H9 (cell line): ENCODE measurements at regions not wholly inside any gene's neighbourhood (a gene's known extent, or its start where the extent isn't known, plus 50 kb on each side); places are given as distances from the start of the nearest gene placed in this dataset.

ENCODE experiments used
- DNase-seq: peaks from one replicate; pipeline ENCODE4 v3.0.0-alpha.2; 2017
- H2AFZ ChIP-seq: one replicate; pipeline ENCODE4 v1.6.1; 2013; ENCODE audit warnings: mild to moderate bottlenecking, low read length, control low read depth, moderate library complexity
- H2AK5ac ChIP-seq: 2 replicates; pipeline ENCODE4 v1.6.1; 2013; ENCODE audit warnings: low read length, control low read depth, mixed read lengths; ENCODE audit not compliant: insufficient read length
- H2BK120ac ChIP-seq: one replicate; pipeline ENCODE4 v1.6.1; 2013; ENCODE audit warnings: low read depth, mild to moderate bottlenecking, low read length, control low read depth, inconsistent platforms; ENCODE audit not compliant: poor library complexity, severe bottlenecking
- H2BK12ac ChIP-seq: 2 replicates; pipeline ENCODE4 v1.6.1; 2013; ENCODE audit warnings: low read length, control low read depth, mixed read lengths, low read depth; ENCODE audit not compliant: insufficient read length
- H2BK15ac ChIP-seq: 2 replicates; pipeline ENCODE4 v1.6.1; 2013; ENCODE audit warnings: low read depth, low read length, control low read depth
- H2BK20ac ChIP-seq: one replicate; pipeline ENCODE4 v1.6.1; 2013; ENCODE audit warnings: low read depth, mild to moderate bottlenecking, low read length, control low read depth, inconsistent platforms; ENCODE audit not compliant: poor library complexity, severe bottlenecking
- H2BK5ac ChIP-seq: 2 replicates; pipeline ENCODE4 v1.6.1; 2013; ENCODE audit warnings: low read length, control low read depth, mixed read lengths; ENCODE audit not compliant: insufficient read length
- H3K14ac ChIP-seq: 2 replicates; pipeline ENCODE4 v1.6.1; 2013; ENCODE audit warnings: low read length, control low read depth; ENCODE audit not compliant: insufficient read depth
- H3K18ac ChIP-seq: 2 replicates; pipeline ENCODE4 v1.6.1; 2013; ENCODE audit warnings: low read depth, mild to moderate bottlenecking, mixed read lengths, low read length, control low read depth; ENCODE audit not compliant: insufficient read length
- H3K23ac ChIP-seq: 2 replicates; pipeline ENCODE4 v1.6.1; 2013; ENCODE audit warnings: low read length, control low read depth, mixed read lengths, low read depth; ENCODE audit not compliant: insufficient read length
- H3K23me2 ChIP-seq: 2 replicates; pipeline ENCODE4 v1.6.1; 2013; ENCODE audit warnings: low read depth, mild to moderate bottlenecking, mixed read lengths, low read length, control low read depth; ENCODE audit not compliant: insufficient read length, poor library complexity, severe bottlenecking
- H3K27ac ChIP-seq: 2 replicates; pipeline ENCODE4 v1.5.1; 2013; ENCODE audit warnings: low read length, control low read depth, mixed read lengths, low read depth; ENCODE audit not compliant: insufficient read length
- H3K27me3 ChIP-seq: 2 replicates; pipeline ENCODE4 v1.6.1; 2013; ENCODE audit warnings: low read length, control low read depth, inconsistent platforms; ENCODE audit not compliant: insufficient read depth
- H3K4ac ChIP-seq: 2 replicates; pipeline ENCODE4 v1.6.1; 2013; ENCODE audit warnings: low read depth, mild to moderate bottlenecking, control low read depth, inconsistent platforms, low read length, moderate library complexity
- H3K4me1 ChIP-seq: 2 replicates; pipeline ENCODE4 v1.6.1; 2013; ENCODE audit warnings: low read length, control low read depth, inconsistent platforms; ENCODE audit not compliant: insufficient read depth
- H3K4me2 ChIP-seq: 2 replicates; pipeline ENCODE4 v1.6.1; 2013; ENCODE audit warnings: low read length, control low read depth, mixed read lengths; ENCODE audit not compliant: insufficient read length, insufficient read depth
- H3K56ac ChIP-seq: 2 replicates; pipeline ENCODE4 v1.6.1; 2013; ENCODE audit warnings: low read depth, mild to moderate bottlenecking, mixed read lengths, low read length, control low read depth; ENCODE audit not compliant: insufficient read length
- H3K79me1 ChIP-seq: 2 replicates; pipeline ENCODE4 v1.6.1; 2013; ENCODE audit warnings: low read depth, mild to moderate bottlenecking, moderate library complexity, low read length, control low read depth, inconsistent platforms; ENCODE audit not compliant: insufficient read depth, poor library complexity, severe bottlenecking
- H3K79me2 ChIP-seq: 2 replicates; pipeline ENCODE4 v1.6.1; 2013; ENCODE audit warnings: low read length, control low read depth, inconsistent platforms; ENCODE audit not compliant: insufficient read depth
- H3K9ac ChIP-seq: 2 replicates; pipeline ENCODE4 v1.6.1; 2013; ENCODE audit warnings: low read length, control low read depth, mixed read lengths; ENCODE audit not compliant: insufficient read length; ENCODE audit errors: extremely low read depth
- H3K9me3 ChIP-seq: one replicate; pipeline ENCODE4 v1.6.1; 2013; ENCODE audit warnings: low read depth, low read length, inconsistent platforms; ENCODE audit not compliant: control insufficient read depth
- H3T11ph ChIP-seq: one replicate; pipeline ENCODE4 v1.6.1; 2013; ENCODE audit warnings: mild to moderate bottlenecking, low read length, control low read depth, inconsistent platforms
- H4K20me1 ChIP-seq: one replicate; pipeline ENCODE4 v1.6.1; 2013; ENCODE audit not compliant: control insufficient read depth, insufficient read length, insufficient read depth
- H4K5ac ChIP-seq: 2 replicates; pipeline ENCODE4 v1.6.1; 2013; ENCODE audit warnings: low read depth, mild to moderate bottlenecking, mixed read lengths, low read length, control low read depth; ENCODE audit not compliant: insufficient read length
- H4K8ac ChIP-seq: replicated peaks from 2 replicates; pipeline ENCODE4 v1.6.1; 2013; ENCODE audit warnings: low read length, control low read depth, mixed read lengths, low read depth; ENCODE audit not compliant: insufficient read length
- H4K91ac ChIP-seq: 2 replicates; pipeline ENCODE4 v1.6.1; 2013; ENCODE audit warnings: low read depth, mild to moderate bottlenecking, moderate library complexity, mixed read lengths, low read length, control low read depth; ENCODE audit not compliant: insufficient read length
- H3K27ac Mint-ChIP-seq, 3 experiments: 2 replicates in 2 of 3; 3 replicates in 1 of 3; pipeline ENCODE4 v1.8.0; 2020 to 2021; ENCODE audit warnings: mixed read lengths in 3 of 3, mild to moderate bottlenecking in 1 of 3, moderate library complexity in 1 of 3
- H3K27me3 Mint-ChIP-seq: 2 replicates; pipeline ENCODE4 v1.8.0; 2021; ENCODE audit warnings: low read depth, mild to moderate bottlenecking, moderate library complexity, mixed read lengths
- H3K36me3 Mint-ChIP-seq, 3 experiments: 2 replicates in 2 of 3; 3 replicates in 1 of 3; pipeline ENCODE4 v1.8.0; 2020 to 2021; ENCODE audit warnings: low read depth in 3 of 3, mixed read lengths in 3 of 3; ENCODE audit not compliant: insufficient read depth in 1 of 3
- H3K4me1 Mint-ChIP-seq, 2 experiments: 2 replicates each; pipeline ENCODE4 v1.8.0; 2020; ENCODE audit warnings: mixed read lengths in 2 of 2
- H3K4me3 Mint-ChIP-seq, 2 experiments: 2 replicates in 1 of 2; 3 replicates in 1 of 2; pipeline ENCODE4 v1.8.0; 2020 to 2021; ENCODE audit warnings: mild to moderate bottlenecking in 2 of 2, mixed read lengths in 2 of 2, moderate library complexity in 1 of 2
- H3K9me3 Mint-ChIP-seq, 2 experiments: 2 replicates in 1 of 2; 3 replicates in 1 of 2; pipeline ENCODE4 v1.8.0; 2020; ENCODE audit warnings: mild to moderate bottlenecking in 2 of 2, mixed read lengths in 2 of 2, moderate library complexity in 1 of 2
- WGBS: extraction: QIAGEN DNeasy Blood & Tissue Kit; methylation state at CpG from one replicate; pipeline ENCODE4 v1.1.7; 2013; ENCODE audit warnings: missing lambda C conversion rate, low lambda C conversion rate, mixed read lengths; ENCODE audit not compliant: insufficient read length; ENCODE audit errors: extremely low coverage; 5-methylcytosine and 5-hydroxymethylcytosine counted together
- TF ChIP-seq, protein P1 (sequence below): fragments of 200-600 bp; sonication (generic); conservative IDR thresholded peaks from 3 replicates; pipeline ENCODE4 v1.8.0; 2021; ENCODE audit warnings: antibody characterized with exemption, mild to moderate bottlenecking

DNA sequence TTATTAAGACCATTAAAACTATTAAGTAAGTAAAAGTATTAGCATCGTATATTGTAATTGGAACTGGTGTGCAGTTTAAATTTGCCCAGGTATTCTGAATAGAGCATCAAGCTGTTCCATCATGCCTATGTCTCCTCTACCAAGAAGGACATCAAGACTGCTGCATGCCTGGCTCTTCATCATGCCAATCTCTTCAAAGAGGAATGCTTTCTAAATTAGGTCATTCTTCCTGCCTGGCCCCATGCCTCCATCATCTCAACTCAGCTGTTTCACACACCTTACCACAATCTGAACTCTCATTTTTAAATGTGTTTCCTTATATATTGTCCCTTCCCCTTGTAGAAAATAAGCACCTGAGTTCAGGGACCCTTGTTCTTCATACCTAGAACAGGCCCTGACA, 270.5 kb upstream of the PPARGC1A start:
- Histone ChIP-seq H2BK12ac (no peak overlapping the region), H3K27ac (no peak overlapping the region), H2BK5ac (no peak overlapping the region), H2BK120ac (no peak overlapping the region), H3K14ac (no peak overlapping the region), H4K20me1 (no peaks in the 10 kb centered on the region), H2AFZ (no peak overlapping the region), H3K23ac (no peak overlapping the region), H3K4me1 (no peaks in the 10 kb centered on the region), H4K8ac (no peak overlapping the region), H2AK5ac (no peak overlapping the region), H2BK20ac (no peak overlapping the region), H3K56ac (no peak overlapping the region), H3K9ac (no peak overlapping the region), H3T11ph (no peak overlapping the region), H3K27me3 (no peaks in the 10 kb centered on the region), H3K4me2 (no peak overlapping the region), H3K18ac (no peak overlapping the region), H4K91ac (no peak overlapping the region), H3K23me2 (no peaks in the 10 kb centered on the region), H3K9me3 (no peaks in the 10 kb centered on the region), H3K4ac (no peak overlapping the region), H2BK15ac (no peak overlapping the region), H3K79me1 (no peaks in the 10 kb centered on the region), H4K5ac (no peak overlapping the region), H3K79me2 (no peaks in the 10 kb centered on the region)
- TF ChIP-seq, protein P1, sequence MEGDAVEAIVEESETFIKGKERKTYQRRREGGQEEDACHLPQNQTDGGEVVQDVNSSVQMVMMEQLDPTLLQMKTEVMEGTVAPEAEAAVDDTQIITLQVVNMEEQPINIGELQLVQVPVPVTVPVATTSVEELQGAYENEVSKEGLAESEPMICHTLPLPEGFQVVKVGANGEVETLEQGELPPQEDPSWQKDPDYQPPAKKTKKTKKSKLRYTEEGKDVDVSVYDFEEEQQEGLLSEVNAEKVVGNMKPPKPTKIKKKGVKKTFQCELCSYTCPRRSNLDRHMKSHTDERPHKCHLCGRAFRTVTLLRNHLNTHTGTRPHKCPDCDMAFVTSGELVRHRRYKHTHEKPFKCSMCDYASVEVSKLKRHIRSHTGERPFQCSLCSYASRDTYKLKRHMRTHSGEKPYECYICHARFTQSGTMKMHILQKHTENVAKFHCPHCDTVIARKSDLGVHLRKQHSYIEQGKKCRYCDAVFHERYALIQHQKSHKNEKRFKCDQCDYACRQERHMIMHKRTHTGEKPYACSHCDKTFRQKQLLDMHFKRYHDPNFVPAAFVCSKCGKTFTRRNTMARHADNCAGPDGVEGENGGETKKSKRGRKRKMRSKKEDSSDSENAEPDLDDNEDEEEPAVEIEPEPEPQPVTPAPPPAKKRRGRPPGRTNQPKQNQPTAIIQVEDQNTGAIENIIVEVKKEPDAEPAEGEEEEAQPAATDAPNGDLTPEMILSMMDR: no peak
- Mint-ChIP-seq H3K4me1 (peaks cover 17 to 22% of the 10 kb centered on the region in 2 experiments), H3K4me3 (no peak overlapping the region), H3K27me3 (no peaks in the 10 kb centered on the region; the same call in 1 of the 2 replicates), H3K36me3 (no peaks in the 10 kb centered on the region), H3K9me3 (no peaks in the 10 kb centered on the region), H3K27ac (no peak overlapping the region)
- DNase-seq: no peak
- WGBS: no CpG with 5 or more reads among the region's 1 CpG
